Stomach (tissue), 8 donors: ENCODE measurements at regions not wholly inside any gene's neighbourhood (a gene's known extent, or its start where the extent isn't known, plus 50 kb on each side); places are given as distances from the start of the nearest gene placed in this dataset.
A peak's percentile ranks its signal among the peaks of the same experiment; 100 is the strongest.

Experiments used
- DNase-seq, 2 donors: peaks; one replicate each; pipeline versions ENCODE4 v3.0.0 to v3.0.0-alpha.2; 2013 to 2019
- H3K27ac ChIP-seq, 5 donors: fragments of 200-600 bp in 4 of 5; sonication (generic) in 4 of 5; one replicate each; pipeline ENCODE4 v1.5.1; 2013 to 2019; ENCODE audit warnings: mild to moderate bottlenecking in 1 of 5, moderate library complexity in 1 of 5
- H3K27me3 ChIP-seq, 3 donors: fragments of 200-600 bp; sonication (generic); one replicate each; pipeline ENCODE4 v1.5.1; 2017 to 2019; ENCODE audit warnings: mixed run types in 1 of 3
- H3K36me3 ChIP-seq, 4 donors: fragments of 200-600 bp; sonication (generic); 1 replicate in 3 of 4; 2 replicates in 1 of 4; pipeline ENCODE4 v1.5.1; 2016 to 2019
- H3K4me1 ChIP-seq, 4 donors: fragments of 200-600 bp; sonication (generic); one replicate each; pipeline ENCODE4 v1.5.1; 2016 to 2019
- H3K4me3 ChIP-seq, 4 donors: fragments of 200-600 bp; sonication (generic) in 3 of 4; one replicate each; pipeline ENCODE4 v1.5.1; 2016 to 2019; ENCODE audit warnings: mild to moderate bottlenecking in 1 of 4
- H3K9me3 ChIP-seq, 4 donors: fragments of 200-600 bp; sonication (generic); one replicate each; pipeline ENCODE4 v1.5.1; 2016 to 2019
- CTCF ChIP-seq, 7 experiments: fragments of 450-650 bp in 4 of 7; fragments of 200-600 bp in 3 of 7; sonication (generic) in 3 of 7; IDR thresholded peaks; one replicate each; pipeline ENCODE4 v1.5.1; 2016 to 2019; ENCODE audit warnings: antibody characterized with exemption in 7 of 7, control low read depth in 2 of 7, mild to moderate bottlenecking in 1 of 7
- EP300 ChIP-seq: sonication (generic); formaldehyde crosslinking; IDR thresholded peaks from one replicate; pipeline ENCODE4 v1.6.1; 2017; ENCODE audit warnings: antibody characterized with exemption
- POLR2A ChIP-seq, 4 donors: fragments of 450-650 bp; IDR thresholded peaks; one replicate each; pipeline ENCODE4 v1.6.1; 2016; ENCODE audit warnings: antibody characterized with exemption in 4 of 4, control low read depth in 2 of 4, mild to moderate bottlenecking in 1 of 4, moderate library complexity in 1 of 4
- POLR2AphosphoS5 ChIP-seq, 3 donors: sonication (generic); formaldehyde crosslinking; IDR thresholded peaks; one replicate each; pipeline ENCODE4 v1.6.1; 2016; ENCODE audit warnings: antibody characterized with exemption in 3 of 3
- WGBS, 5 donors: extraction: QIAGEN DNeasy Blood & Tissue Kit in 3 of 5; methylation state at CpG; one replicate each; pipeline versions ENCODE4 v1.1.5 to v1.1.7; 2013 to 2018; 5-methylcytosine and 5-hydroxymethylcytosine counted together
- intact Hi-C: fragments of 100-400 bp; cut with DNase I; formaldehyde crosslinking; loops from one replicate; pipeline ENCODE4 v1.15.1; 2023; ENCODE audit warnings: low total_unique reads
- donor health status: healthy with polysubstance abuse.
- donor health status: Bipolar disorder and iron deficiency.
- donor health status: healthy.

- Histone ChIP-seq H3K4me1 (no peaks in the 10 kb centered on the region), H3K9me3 (no peaks in the 10 kb centered on the region), H3K27ac (no peak overlapping the region), H3K4me3 (no peak overlapping the region), H3K36me3 (no peaks in the 10 kb centered on the region), H3K27me3 (no peaks in the 10 kb centered on the region)
- intact Hi-C loops = no loop called here
- WGBS, 5 donors = 79 to 88% (median 85%) methylated on average over 3 of the region's 3 CpGs
- no peak for DNase-seq
- TF ChIP-seq POLR2AphosphoS5 (IDR thresholded peaks at IDR 0.05) = no peak
- TF ChIP-seq EP300 = no peak
- TF ChIP-seq POLR2A (IDR thresholded peaks at IDR 0.05) = no peak
- TF ChIP-seq CTCF (IDR thresholded peaks at IDR 0.05) = no peak
Observed at GRCh38 chrX:113873056-113873455, 710.8 kb upstream of the HTR2C start.

- TF ChIP-seq CTCF (IDR thresholded peaks at IDR 0.05) = no peak
- no peak for TF ChIP-seq POLR2A (IDR thresholded peaks at IDR 0.05)
- no peak for TF ChIP-seq EP300
- TF ChIP-seq POLR2AphosphoS5 (IDR thresholded peaks at IDR 0.05) = no peak
- H3K9me3 ChIP-seq = no peaks in the 10 kb centered on the region
- intact Hi-C loops = no loop called here
- no peaks in the 10 kb centered on the region for H3K4me1 ChIP-seq
- H3K27ac ChIP-seq = no peak overlapping the region
- peaks cover 0 to 4% (median 0%) of the 10 kb centered on the region in 3 donors for H3K27me3 ChIP-seq
- no peak overlapping the region for H3K4me3 ChIP-seq
- no peak for DNase-seq
- 47 to 70% (median 56%) methylated on average over 3 of the region's 3 CpGs for WGBS, 5 donors
- H3K36me3 ChIP-seq = no peaks in the 10 kb centered on the region
Observed at GRCh38 chrX:113868711-113869110, 715.2 kb upstream of the HTR2C start.

GRCh38 chrX:113868177-113868576 is 715.7 kb upstream of the HTR2C start:
- TF ChIP-seq POLR2A (IDR thresholded peaks at IDR 0.05) (no peak), EP300 (no peak), CTCF (IDR thresholded peaks at IDR 0.05) (no peak), POLR2AphosphoS5 (IDR thresholded peaks at IDR 0.05) (no peak)
- Histone ChIP-seq H3K27ac (no peak overlapping the region), H3K27me3 (peaks cover 0 to 9% (median 0%) of the 10 kb centered on the region in 3 donors), H3K4me3 (no peak overlapping the region), H3K4me1 (no peaks in the 10 kb centered on the region), H3K9me3 (no peaks in the 10 kb centered on the region), H3K36me3 (no peaks in the 10 kb centered on the region)
- peak in 1 of 2 donors; percentile 14 for DNase-seq
- intact Hi-C loops = no loop called here
- 4 to 22% (median 17%) methylated on average over 5 of the region's 5 CpGs for WGBS, 5 donors

- Histone ChIP-seq H3K27ac (no peak overlapping the region), H3K4me1 (no peaks in the 10 kb centered on the region), H3K9me3 (no peaks in the 10 kb centered on the region), H3K36me3 (no peaks in the 10 kb centered on the region), H3K4me3 (no peak overlapping the region), H3K27me3 (no peaks in the 10 kb centered on the region)
- no peak for DNase-seq
- intact Hi-C loops = no loop called here
- TF ChIP-seq POLR2AphosphoS5 (IDR thresholded peaks at IDR 0.05) = no peak
- TF ChIP-seq POLR2A (IDR thresholded peaks at IDR 0.05) = no peak
- no peak for TF ChIP-seq EP300
- TF ChIP-seq CTCF (IDR thresholded peaks at IDR 0.05) = no peak
Observed at GRCh38 chrX:113849408-113849807, 734.5 kb upstream of the HTR2C start.
